ENCODE measurements at regions not wholly inside any gene's neighbourhood (a gene's known extent, or its start where the extent isn't known, plus 50 kb on each side); places are given as distances from the start of the nearest gene placed in this dataset.

DNA sequence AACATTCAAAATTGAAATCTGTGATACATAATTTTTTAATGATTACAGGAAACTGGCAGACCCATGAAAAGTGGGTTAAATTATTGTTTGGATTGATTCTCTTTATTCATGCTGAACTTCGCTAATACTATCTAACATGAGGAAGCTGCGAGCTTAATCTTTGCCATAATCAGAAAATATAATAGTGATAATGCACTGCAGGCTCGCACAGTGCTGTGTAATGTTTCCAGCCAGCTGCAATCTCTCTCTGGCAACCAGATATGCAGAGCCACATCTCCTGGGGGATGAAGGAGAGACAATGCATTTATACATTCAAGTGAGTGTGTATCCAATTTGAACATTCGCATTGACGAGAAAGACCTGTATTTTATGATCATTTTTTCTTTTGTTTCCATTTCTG lies 669.7 kb upstream of the RGMB start:
- TF ChIP-seq, protein P1, sequence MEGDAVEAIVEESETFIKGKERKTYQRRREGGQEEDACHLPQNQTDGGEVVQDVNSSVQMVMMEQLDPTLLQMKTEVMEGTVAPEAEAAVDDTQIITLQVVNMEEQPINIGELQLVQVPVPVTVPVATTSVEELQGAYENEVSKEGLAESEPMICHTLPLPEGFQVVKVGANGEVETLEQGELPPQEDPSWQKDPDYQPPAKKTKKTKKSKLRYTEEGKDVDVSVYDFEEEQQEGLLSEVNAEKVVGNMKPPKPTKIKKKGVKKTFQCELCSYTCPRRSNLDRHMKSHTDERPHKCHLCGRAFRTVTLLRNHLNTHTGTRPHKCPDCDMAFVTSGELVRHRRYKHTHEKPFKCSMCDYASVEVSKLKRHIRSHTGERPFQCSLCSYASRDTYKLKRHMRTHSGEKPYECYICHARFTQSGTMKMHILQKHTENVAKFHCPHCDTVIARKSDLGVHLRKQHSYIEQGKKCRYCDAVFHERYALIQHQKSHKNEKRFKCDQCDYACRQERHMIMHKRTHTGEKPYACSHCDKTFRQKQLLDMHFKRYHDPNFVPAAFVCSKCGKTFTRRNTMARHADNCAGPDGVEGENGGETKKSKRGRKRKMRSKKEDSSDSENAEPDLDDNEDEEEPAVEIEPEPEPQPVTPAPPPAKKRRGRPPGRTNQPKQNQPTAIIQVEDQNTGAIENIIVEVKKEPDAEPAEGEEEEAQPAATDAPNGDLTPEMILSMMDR (IDR thresholded peaks at IDR 0.05; ENCODE audit: unreplicated experiment): no peak
- Mint-ChIP-seq H3K4me1 (ENCODE audit: unreplicated experiment) (no peaks in the 10 kb centered on the region), H3K9me3 (ENCODE audit: unreplicated experiment) (no peaks in the 10 kb centered on the region), H3K27me3 (ENCODE audit: unreplicated experiment) (no peaks in the 10 kb centered on the region), H3K4me3 (ENCODE audit: unreplicated experiment) (no peak overlapping the region), H3K27ac (ENCODE audit: unreplicated experiment) (no peak overlapping the region), H3K36me3 (ENCODE audit: low read depth, unreplicated experiment) (no peaks in the 10 kb centered on the region)
- DNase-seq (ENCODE audit: low spot score): no peak

DNA sequence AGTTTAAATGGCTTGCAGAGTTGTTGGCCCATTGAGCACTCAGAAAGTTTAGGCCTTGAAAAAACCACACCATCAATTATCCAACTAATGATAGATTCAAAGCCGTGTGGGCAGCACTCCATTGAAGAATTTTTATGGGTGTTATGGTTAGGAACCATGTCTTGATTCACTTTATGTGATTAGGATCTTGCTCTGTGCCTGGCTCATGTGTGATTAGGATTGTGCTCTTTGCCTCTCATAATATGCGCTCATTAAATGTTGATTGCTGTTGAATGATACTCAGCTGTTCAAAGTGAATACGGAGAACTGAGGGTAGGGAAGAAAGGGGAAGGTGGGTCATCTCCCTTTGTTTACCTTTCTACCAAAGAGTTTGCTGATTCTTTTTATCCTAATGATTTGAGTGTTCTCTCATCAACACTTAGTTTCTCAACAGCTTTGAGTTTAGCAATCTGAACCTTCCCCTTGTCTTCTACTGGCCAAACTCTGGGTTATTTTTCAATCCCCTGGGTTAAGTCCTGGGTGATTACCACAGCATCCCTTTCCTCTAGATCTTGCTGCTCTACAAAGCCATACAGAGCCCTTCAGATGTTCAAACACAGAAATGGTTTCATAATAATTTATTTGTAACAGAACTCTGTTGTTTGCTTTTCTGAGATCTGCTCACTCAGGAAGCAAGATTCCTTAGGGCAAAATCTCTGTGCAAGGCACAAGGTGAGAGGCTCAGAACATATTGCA lies 668.8 kb upstream of the RGMB start:
- no peaks in the 10 kb centered on the region for H3K4me1 Mint-ChIP-seq (ENCODE audit: unreplicated experiment)
- H3K9me3 Mint-ChIP-seq (ENCODE audit: unreplicated experiment): no peaks in the 10 kb centered on the region
- no peak for DNase-seq (ENCODE audit: low spot score)
- H3K27ac Mint-ChIP-seq (ENCODE audit: unreplicated experiment): no peak overlapping the region
- no peaks in the 10 kb centered on the region for H3K36me3 Mint-ChIP-seq (ENCODE audit: low read depth, unreplicated experiment)
- no peaks in the 10 kb centered on the region for H3K27me3 Mint-ChIP-seq (ENCODE audit: unreplicated experiment)
- TF ChIP-seq, protein P1 (IDR thresholded peaks at IDR 0.05; ENCODE audit: unreplicated experiment): no peak
- H3K4me3 Mint-ChIP-seq (ENCODE audit: unreplicated experiment): no peak overlapping the region

DNA sequence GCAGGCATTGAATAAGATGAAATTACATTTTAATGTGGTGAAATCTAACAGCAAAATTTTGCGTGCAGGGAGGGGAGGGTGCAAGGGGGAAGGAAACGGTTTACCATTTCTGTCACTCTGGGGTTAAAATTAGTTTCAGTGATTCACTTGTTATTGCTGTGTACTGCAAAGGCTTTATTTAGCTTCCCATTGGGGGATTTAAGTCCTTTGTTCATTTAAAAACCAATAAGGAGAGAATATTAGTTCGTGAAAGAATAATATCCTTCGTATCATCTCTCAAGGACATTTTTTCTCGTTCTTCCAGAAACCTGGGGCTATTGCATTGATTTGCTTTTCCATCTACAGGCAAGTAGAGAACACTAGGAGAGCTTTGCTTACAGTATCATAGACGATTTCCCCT lies 667.8 kb upstream of the RGMB start:
- Mint-ChIP-seq H3K9me3 (ENCODE audit: unreplicated experiment) (no peaks in the 10 kb centered on the region), H3K27me3 (ENCODE audit: unreplicated experiment) (no peaks in the 10 kb centered on the region), H3K4me1 (ENCODE audit: unreplicated experiment) (no peaks in the 10 kb centered on the region), H3K27ac (ENCODE audit: unreplicated experiment) (no peak overlapping the region), H3K36me3 (ENCODE audit: low read depth, unreplicated experiment) (no peaks in the 10 kb centered on the region), H3K4me3 (ENCODE audit: unreplicated experiment) (no peak overlapping the region)
- DNase-seq (ENCODE audit: low spot score): no peak
- TF ChIP-seq, protein P1 (IDR thresholded peaks at IDR 0.05; ENCODE audit: unreplicated experiment): no peak

- TF ChIP-seq, protein P1 (IDR thresholded peaks at IDR 0.05; ENCODE audit: unreplicated experiment): no peak
- no peaks in the 10 kb centered on the region for H3K27me3 Mint-ChIP-seq (ENCODE audit: unreplicated experiment)
- H3K9me3 Mint-ChIP-seq (ENCODE audit: unreplicated experiment): no peaks in the 10 kb centered on the region
- no peaks in the 10 kb centered on the region for H3K4me1 Mint-ChIP-seq (ENCODE audit: unreplicated experiment)
- H3K4me3 Mint-ChIP-seq (ENCODE audit: unreplicated experiment): no peak overlapping the region
- DNase-seq (ENCODE audit: low spot score): no peak
- no peaks in the 10 kb centered on the region for H3K36me3 Mint-ChIP-seq (ENCODE audit: low read depth, unreplicated experiment)
- H3K27ac Mint-ChIP-seq (ENCODE audit: unreplicated experiment): no peak overlapping the region
Measured at GRCh38 chr5:98106116-98107031, 667.1 kb upstream of the RGMB start.

GRCh38 chr5:98108497-98108896 lies 665.0 kb upstream of the RGMB start:
- no peaks in the 10 kb centered on the region for H3K27me3 Mint-ChIP-seq (ENCODE audit: unreplicated experiment)
- H3K9me3 Mint-ChIP-seq (ENCODE audit: unreplicated experiment): no peaks in the 10 kb centered on the region
- no peak overlapping the region for H3K4me3 Mint-ChIP-seq (ENCODE audit: unreplicated experiment)
- H3K4me1 Mint-ChIP-seq (ENCODE audit: unreplicated experiment): no peaks in the 10 kb centered on the region
- TF ChIP-seq, protein P1 (IDR thresholded peaks at IDR 0.05; ENCODE audit: unreplicated experiment): no peak
- H3K27ac Mint-ChIP-seq (ENCODE audit: unreplicated experiment): no peak overlapping the region
- no peak for DNase-seq (ENCODE audit: low spot score)
- no peaks in the 10 kb centered on the region for H3K36me3 Mint-ChIP-seq (ENCODE audit: low read depth, unreplicated experiment)

All from endothelial cell (in vitro differentiated cells).